Heart left ventricle (tissue), 13 donors: ENCODE measurements at regions not wholly inside any gene's neighbourhood (a gene's known extent, or its start where the extent isn't known, plus 50 kb on each side); places are given as distances from the start of the nearest gene placed in this dataset.

Experiments
- CTCF ChIP-seq, 12 donors: fragments of 200-600 bp; sonication (generic) in 4 of 12; IDR thresholded peaks; one replicate each; pipeline versions ENCODE4 v1.5.0 to v1.8.0; 2018 to 2022; ENCODE audit warnings: antibody characterized with exemption in 12 of 12, mild to moderate bottlenecking in 5 of 12
- POLR2A ChIP-seq, 2 donors: fragments of 450-650 bp; IDR thresholded peaks; one replicate each; pipeline ENCODE4 v1.6.1; 2017; ENCODE audit warnings: antibody characterized with exemption in 2 of 2, mild to moderate bottlenecking in 2 of 2, moderate library complexity in 2 of 2
- donor health status: ischemic (EF 13 %, LVEDD 7.1; RV severe dilation, severe dysfunction).
- donor health status: DM: no; HTN: yes; CAD: no.
- donor health status: DM: no; HTN: no; CAD: no.
- donor health status: ischemic (EF 25% LVEDD 6.9; RV normal size, moderate dysfunction).
- donor health status: ischemic (EF 25% LVEDD 5.7; RV mildly dilated, moderate dysfunction).
- donor health status: ischemic (EF 35%, LVEDD 5.7; RV mildly dilated, moderate dysfunction).
- donor health status: nonischemic (EF 11% LVEDD 7.7; RV severe dilation, severe dysfunction).
- donor health status: DM: yes; HTN: yes; CAD: no.
- donor health status: PGD.
- donor health status: ischemic (EF 29% LVEDD 5.4; RV normal size, mild dysfunction).
- donor health status: nonischemic (EF 23%, LVEDD 6.1; RV moderate dilation, normal function).

- TF ChIP-seq CTCF (IDR thresholded peaks at IDR 0.05) (no peak), POLR2A (IDR thresholded peaks at IDR 0.05) (no peak)
These were observed 342.8 kb downstream of the FOXA2 start for GRCh38 chr20:22241609-22242008.
